Spleen (tissue), 11 donors: ENCODE measurements at regions not wholly inside any gene's neighbourhood (a gene's known extent, or its start where the extent isn't known, plus 50 kb on each side); places are given as distances from the start of the nearest gene placed in this dataset.

Experiments used
- DNase-seq: peaks from one replicate; pipeline ENCODE4 v3.0.0-alpha.2; 2020
- H3K27ac ChIP-seq, 8 donors: fragments of 200-600 bp; sonication (generic) in 7 of 8; 1 replicate in 4 of 8; 2 replicates in 4 of 8; pipeline versions ENCODE4 v1.5.0 to v1.8.0; 2016 to 2021; ENCODE audit warnings: inconsistent platforms in 4 of 8, mild to moderate bottlenecking in 4 of 8, moderate library complexity in 1 of 8
- H3K27me3 ChIP-seq, 7 donors: fragments of 200-600 bp; sonication (generic) in 6 of 7; replicated peaks in 1 of 7; 1 replicate in 4 of 7; 2 replicates in 3 of 7; pipeline versions ENCODE4 v1.5.0 to v1.8.0; 2016 to 2021; ENCODE audit warnings: inconsistent platforms in 3 of 7, mild to moderate bottlenecking in 1 of 7
- H3K36me3 ChIP-seq, 6 donors: fragments of 200-600 bp; sonication (generic) in 5 of 6; 1 replicate in 4 of 6; 2 replicates in 2 of 6; pipeline versions ENCODE4 v1.5.0 to v1.8.0; 2016 to 2021; ENCODE audit warnings: inconsistent platforms in 2 of 6
- H3K4me1 ChIP-seq, 6 donors: fragments of 200-600 bp; sonication (generic) in 5 of 6; 1 replicate in 3 of 6; 2 replicates in 3 of 6; pipeline versions ENCODE4 v1.5.0 to v1.8.0; 2016 to 2021; ENCODE audit warnings: inconsistent platforms in 3 of 6
- H3K4me3 ChIP-seq, 8 donors: fragments of 200-600 bp; sonication (generic) in 7 of 8; 1 replicate in 4 of 8; 2 replicates in 4 of 8; pipeline versions ENCODE4 v1.5.0 to v1.8.0; 2016 to 2021; ENCODE audit warnings: inconsistent platforms in 4 of 8, mild to moderate bottlenecking in 4 of 8, moderate library complexity in 2 of 8
- H3K9me3 ChIP-seq, 8 donors: fragments of 200-600 bp; sonication (generic) in 7 of 8; 1 replicate in 4 of 8; 2 replicates in 4 of 8; pipeline versions ENCODE4 v1.5.0 to v1.8.0; 2016 to 2021; ENCODE audit warnings: inconsistent platforms in 4 of 8
- POLR2A ChIP-seq, 3 donors: fragments of 450-650 bp; IDR thresholded peaks; one replicate each; pipeline ENCODE4 v1.5.1; 2017; ENCODE audit warnings: antibody characterized with exemption in 3 of 3, mild to moderate bottlenecking in 1 of 3
- POLR2AphosphoS5 ChIP-seq, 3 donors: sonication (generic); formaldehyde crosslinking; IDR thresholded peaks; one replicate each; pipeline ENCODE4 v1.5.1; 2017; ENCODE audit warnings: antibody characterized with exemption in 3 of 3
- WGBS, 5 donors: extraction: QIAGEN DNeasy Blood & Tissue Kit in 3 of 5; methylation state at CpG; one replicate each; pipeline versions ENCODE4 v1.1.5 to v1.1.7; 2013 to 2018; 5-methylcytosine and 5-hydroxymethylcytosine counted together
- intact Hi-C: fragments of 100-400 bp; cut with DNase I; formaldehyde crosslinking; loops from one replicate; pipeline ENCODE4 v1.15.0; 2023; ENCODE audit warnings: low total_unique reads
- TF ChIP-seq, protein P1 (sequence below), 11 experiments: fragments of 200-600 bp in 7 of 11; fragments of 450-650 bp in 4 of 11; sonication (generic) in 4 of 11; IDR thresholded peaks in 8 of 11; conservative IDR thresholded peaks in 3 of 11; 1 replicate in 7 of 11; 2 replicates in 4 of 11; pipeline versions ENCODE4 v1.4.0 to v1.8.0; 2016 to 2021; ENCODE audit warnings: antibody characterized with exemption in 11 of 11, inconsistent platforms in 4 of 11, mild to moderate bottlenecking in 1 of 11
- donor health status: healthy with polysubstance abuse.
- donor health status: DM: no; HTN: no; CAD: no; lungs with moderate emphysema.
- donor health status: DM: no; HTN: no; CAD: no.
- donor health status: Bipolar disorder and iron deficiency.
- donor health status: healthy.
- donor health status: DM: no; HTN: no; CAD: no.
- donor health status: DM: yes; HTN: yes; CAD: no.

DNA sequence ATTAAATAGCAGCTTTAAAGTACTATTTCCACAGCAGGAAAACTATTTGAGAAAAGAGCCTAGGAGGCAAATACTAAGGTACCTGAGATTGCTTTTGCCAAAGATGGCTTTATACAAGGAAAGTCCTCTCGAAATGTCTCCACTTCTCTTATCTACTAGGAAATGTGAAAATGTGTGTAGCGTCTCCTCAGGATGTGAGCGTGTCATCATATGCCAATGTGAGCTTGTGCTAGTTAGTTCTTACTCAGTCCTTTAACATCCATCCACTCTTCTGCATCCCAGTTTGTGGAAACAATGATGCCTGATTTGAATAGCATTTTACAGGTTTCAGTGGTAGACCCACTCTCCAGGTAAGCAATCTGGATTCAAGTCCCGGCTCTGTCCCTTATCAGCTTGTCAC, 421.0 kb downstream of the DYNC2H1 start:
- H3K4me3 ChIP-seq: no peak overlapping the region
- no peak overlapping the region for H3K27ac ChIP-seq
- no peaks in the 10 kb centered on the region for H3K9me3 ChIP-seq
- no peaks in the 10 kb centered on the region for H3K36me3 ChIP-seq
- 66 to 90% (median 81%) methylated on average over 4 of the region's 4 CpGs for WGBS, 5 donors
- no peak for DNase-seq
- H3K4me1 ChIP-seq: no peaks in the 10 kb centered on the region
- peaks cover 0 to 4% (median 0%) of the 10 kb centered on the region in 7 donors for H3K27me3 ChIP-seq
- intact Hi-C loops: no loop called here
- TF ChIP-seq, protein P1, sequence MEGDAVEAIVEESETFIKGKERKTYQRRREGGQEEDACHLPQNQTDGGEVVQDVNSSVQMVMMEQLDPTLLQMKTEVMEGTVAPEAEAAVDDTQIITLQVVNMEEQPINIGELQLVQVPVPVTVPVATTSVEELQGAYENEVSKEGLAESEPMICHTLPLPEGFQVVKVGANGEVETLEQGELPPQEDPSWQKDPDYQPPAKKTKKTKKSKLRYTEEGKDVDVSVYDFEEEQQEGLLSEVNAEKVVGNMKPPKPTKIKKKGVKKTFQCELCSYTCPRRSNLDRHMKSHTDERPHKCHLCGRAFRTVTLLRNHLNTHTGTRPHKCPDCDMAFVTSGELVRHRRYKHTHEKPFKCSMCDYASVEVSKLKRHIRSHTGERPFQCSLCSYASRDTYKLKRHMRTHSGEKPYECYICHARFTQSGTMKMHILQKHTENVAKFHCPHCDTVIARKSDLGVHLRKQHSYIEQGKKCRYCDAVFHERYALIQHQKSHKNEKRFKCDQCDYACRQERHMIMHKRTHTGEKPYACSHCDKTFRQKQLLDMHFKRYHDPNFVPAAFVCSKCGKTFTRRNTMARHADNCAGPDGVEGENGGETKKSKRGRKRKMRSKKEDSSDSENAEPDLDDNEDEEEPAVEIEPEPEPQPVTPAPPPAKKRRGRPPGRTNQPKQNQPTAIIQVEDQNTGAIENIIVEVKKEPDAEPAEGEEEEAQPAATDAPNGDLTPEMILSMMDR (IDR thresholded peaks at IDR 0.05 in 8 of 11, conservative IDR thresholded peaks at IDR 0.05 in 3 of 11): no peak
- TF ChIP-seq POLR2A (IDR thresholded peaks at IDR 0.05) (no peak), POLR2AphosphoS5 (IDR thresholded peaks at IDR 0.05) (no peak)

DNA sequence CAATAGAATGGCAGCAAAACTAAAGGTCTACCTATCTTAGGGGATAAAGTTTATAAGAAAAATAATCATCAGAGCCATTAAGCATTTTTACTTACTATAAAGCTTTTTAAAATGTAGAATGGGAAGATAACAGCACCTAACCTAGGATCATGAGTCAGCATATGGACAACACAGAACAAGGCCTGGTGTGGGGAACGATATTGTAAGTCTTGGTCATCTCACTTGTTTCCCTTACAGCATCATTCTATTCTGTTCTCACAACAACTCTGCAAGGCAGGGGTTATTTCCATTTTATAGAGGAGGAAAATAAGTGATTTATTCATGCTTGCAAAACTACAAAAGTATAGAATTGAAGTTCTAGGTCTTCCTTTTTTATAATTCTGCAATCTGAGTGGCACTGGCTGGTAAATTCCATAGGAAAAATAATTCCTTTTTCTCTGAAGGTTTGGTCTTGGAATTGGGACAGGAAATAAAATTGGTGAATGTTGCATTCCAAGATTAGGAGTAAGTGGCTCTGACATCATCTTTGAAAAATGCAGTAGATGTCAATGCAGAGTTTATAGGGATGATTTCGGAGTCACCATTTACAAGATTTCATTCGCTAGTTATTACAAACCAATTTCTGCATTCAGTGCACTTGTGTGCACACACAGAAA, 423.0 kb downstream of the DYNC2H1 start:
- H3K27me3 ChIP-seq: peaks cover 0 to 4% (median 0%) of the 10 kb centered on the region in 7 donors
- TF ChIP-seq POLR2AphosphoS5 (IDR thresholded peaks at IDR 0.05): no peak
- no peak for TF ChIP-seq POLR2A (IDR thresholded peaks at IDR 0.05)
- TF ChIP-seq, protein P1 (IDR thresholded peaks at IDR 0.05 in 8 of 11, conservative IDR thresholded peaks at IDR 0.05 in 3 of 11): no peak
- no peak overlapping the region for H3K27ac ChIP-seq
- WGBS, 5 donors: 80 to 89% (median 87%) methylated on average over 3 of the region's 3 CpGs
- H3K36me3 ChIP-seq: no peaks in the 10 kb centered on the region
- no peaks in the 10 kb centered on the region for H3K4me1 ChIP-seq
- H3K4me3 ChIP-seq: no peak overlapping the region
- no peaks in the 10 kb centered on the region for H3K9me3 ChIP-seq
- DNase-seq: no peak
- intact Hi-C loops: no loop called here

DNA sequence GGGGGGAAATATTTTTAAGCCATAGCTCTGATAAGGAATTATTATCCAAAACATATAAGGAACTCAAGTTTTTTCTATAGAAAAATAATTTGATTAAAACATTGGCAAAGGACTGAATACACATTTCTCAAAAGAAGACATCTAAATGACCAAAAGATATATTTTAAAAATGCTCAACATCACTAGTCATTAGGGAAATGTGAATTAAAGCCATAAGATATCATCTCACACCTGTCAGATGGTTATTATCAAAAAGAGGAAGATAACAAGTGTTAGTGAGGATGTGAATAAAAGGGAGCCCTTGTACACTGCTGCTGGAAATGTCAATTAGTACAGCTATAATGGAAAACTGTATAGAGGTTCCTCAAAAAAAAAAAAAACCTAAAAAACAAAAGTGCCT, 425.0 kb downstream of the DYNC2H1 start:
- DNase-seq: no peak
- H3K27me3 ChIP-seq: peaks cover 0 to 4% (median 0%) of the 10 kb centered on the region in 7 donors
- no peak overlapping the region for H3K4me3 ChIP-seq
- TF ChIP-seq POLR2AphosphoS5 (IDR thresholded peaks at IDR 0.05): no peak
- TF ChIP-seq, protein P1 (IDR thresholded peaks at IDR 0.05 in 8 of 11, conservative IDR thresholded peaks at IDR 0.05 in 3 of 11): no peak
- TF ChIP-seq POLR2A (IDR thresholded peaks at IDR 0.05): no peak
- H3K4me1 ChIP-seq: no peaks in the 10 kb centered on the region
- no peaks in the 10 kb centered on the region for H3K36me3 ChIP-seq
- intact Hi-C loops: no loop called here
- H3K27ac ChIP-seq: no peak overlapping the region
- no peaks in the 10 kb centered on the region for H3K9me3 ChIP-seq

DNA sequence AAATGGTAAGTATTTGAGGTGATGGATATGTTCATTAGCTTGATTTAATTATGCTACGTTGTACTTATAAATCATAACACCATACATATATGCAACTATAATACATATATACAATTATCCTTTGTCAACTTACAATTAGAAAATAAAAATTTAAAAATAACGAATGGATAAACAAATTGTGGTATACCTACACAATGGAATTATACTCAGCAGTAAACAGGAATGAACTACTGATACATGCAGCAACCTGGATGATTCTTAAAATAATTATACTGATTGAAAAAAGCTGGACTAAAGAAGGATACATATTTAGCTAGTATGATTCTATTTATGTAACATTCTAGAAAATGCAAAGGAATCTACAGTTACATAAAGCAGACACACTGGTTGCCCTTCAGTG, 425.7 kb downstream of the DYNC2H1 start:
- intact Hi-C loops: no loop called here
- no peaks in the 10 kb centered on the region for H3K36me3 ChIP-seq
- no peak overlapping the region for H3K27ac ChIP-seq
- no peak overlapping the region for H3K4me3 ChIP-seq
- H3K27me3 ChIP-seq: peaks cover 0 to 4% (median 0%) of the 10 kb centered on the region in 7 donors
- no peak for DNase-seq
- H3K9me3 ChIP-seq: no peaks in the 10 kb centered on the region
- no peaks in the 10 kb centered on the region for H3K4me1 ChIP-seq
- TF ChIP-seq POLR2AphosphoS5 (IDR thresholded peaks at IDR 0.05): no peak
- TF ChIP-seq, protein P1 (IDR thresholded peaks at IDR 0.05 in 8 of 11, conservative IDR thresholded peaks at IDR 0.05 in 3 of 11): no peak
- 75 to 91% (median 86%) methylated on average over 2 of the region's 2 CpGs for WGBS, 5 donors
